ENCODE measurements at regions not wholly inside any gene's neighbourhood (a gene's known extent, or its start where the extent isn't known, plus 50 kb on each side); places are given as distances from the start of the nearest gene placed in this dataset.

GRCh38 chr3:194225988-194226663 is 90.2 kb downstream of the HES1 start:
- TF ChIP-seq, protein P1, sequence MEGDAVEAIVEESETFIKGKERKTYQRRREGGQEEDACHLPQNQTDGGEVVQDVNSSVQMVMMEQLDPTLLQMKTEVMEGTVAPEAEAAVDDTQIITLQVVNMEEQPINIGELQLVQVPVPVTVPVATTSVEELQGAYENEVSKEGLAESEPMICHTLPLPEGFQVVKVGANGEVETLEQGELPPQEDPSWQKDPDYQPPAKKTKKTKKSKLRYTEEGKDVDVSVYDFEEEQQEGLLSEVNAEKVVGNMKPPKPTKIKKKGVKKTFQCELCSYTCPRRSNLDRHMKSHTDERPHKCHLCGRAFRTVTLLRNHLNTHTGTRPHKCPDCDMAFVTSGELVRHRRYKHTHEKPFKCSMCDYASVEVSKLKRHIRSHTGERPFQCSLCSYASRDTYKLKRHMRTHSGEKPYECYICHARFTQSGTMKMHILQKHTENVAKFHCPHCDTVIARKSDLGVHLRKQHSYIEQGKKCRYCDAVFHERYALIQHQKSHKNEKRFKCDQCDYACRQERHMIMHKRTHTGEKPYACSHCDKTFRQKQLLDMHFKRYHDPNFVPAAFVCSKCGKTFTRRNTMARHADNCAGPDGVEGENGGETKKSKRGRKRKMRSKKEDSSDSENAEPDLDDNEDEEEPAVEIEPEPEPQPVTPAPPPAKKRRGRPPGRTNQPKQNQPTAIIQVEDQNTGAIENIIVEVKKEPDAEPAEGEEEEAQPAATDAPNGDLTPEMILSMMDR (conservative IDR thresholded peaks at IDR 0.05; ENCODE audit: low read depth, low read length), result no peak
- no peak for TF ChIP-seq EZH2 (IDR thresholded peaks at IDR 0.05; ENCODE audit: borderline replicate concordance, low read depth, low read length, poor library complexity, severe bottlenecking)

Measured in A673 (cell line).